Dermis blood vessel endothelial cell (primary cell): ENCODE measurements at regions not wholly inside any gene's neighbourhood (a gene's known extent, or its start where the extent isn't known, plus 50 kb on each side); places are given as distances from the start of the nearest gene placed in this dataset.

Experiments used
- DNase-seq: peaks from one replicate; pipeline ENCODE4 v3.0.0; 2010

GRCh38 chr6:56407883-56408410, 160.6 kb upstream of the COL21A1 start:
- no peak for DNase-seq

GRCh38 chr6:56406276-56407269, 159.2 kb upstream of the COL21A1 start:
- DNase-seq, result no peak

- DNase-seq, result no peak
These were observed 157.2 kb upstream of the COL21A1 start for GRCh38 chr6:56404599-56404998.

GRCh38 chr6:56403745-56404144, 156.4 kb upstream of the COL21A1 start:
- DNase-seq, result no peak

- DNase-seq, result no peak
These were observed 154.2 kb upstream of the COL21A1 start for GRCh38 chr6:56401477-56402070.

- no peak for DNase-seq
These were observed 152.9 kb upstream of the COL21A1 start for GRCh38 chr6:56400273-56400672.

GRCh38 chr6:56399672-56400263, 152.4 kb upstream of the COL21A1 start:
- DNase-seq, result no peak

GRCh38 chr6:56399250-56399671, 151.9 kb upstream of the COL21A1 start:
- no peak for DNase-seq

- no peak for DNase-seq
These were observed 149.1 kb upstream of the COL21A1 start for GRCh38 chr6:56396435-56396834.

- no peak for DNase-seq
These were observed 146.5 kb upstream of the COL21A1 start for GRCh38 chr6:56393615-56394612.

- no peak for DNase-seq
These were observed 141.0 kb upstream of the COL21A1 start for GRCh38 chr6:56388415-56388755.

- DNase-seq, result no peak
These were observed 140.4 kb upstream of the COL21A1 start for GRCh38 chr6:56387621-56388414.

GRCh38 chr6:56386717-56387116, 139.3 kb upstream of the COL21A1 start:
- no peak for DNase-seq

- no peak for DNase-seq
These were observed 138.7 kb upstream of the COL21A1 start for GRCh38 chr6:56385981-56386593.

GRCh38 chr6:56383160-56383559, 135.8 kb upstream of the COL21A1 start:
- DNase-seq, result no peak

- DNase-seq, result no peak
These were observed 135.1 kb upstream of the COL21A1 start for GRCh38 chr6:56382416-56382940.

GRCh38 chr6:56381801-56382251, 134.4 kb upstream of the COL21A1 start:
- no peak for DNase-seq

- no peak for DNase-seq
These were observed 133.1 kb upstream of the COL21A1 start for GRCh38 chr6:56380476-56380875.

GRCh38 chr6:56378966-56379585, 131.7 kb upstream of the COL21A1 start:
- DNase-seq, result no peak

- DNase-seq, result no peak
These were observed 131.1 kb upstream of the COL21A1 start for GRCh38 chr6:56378507-56378906.
